ENCODE measurements at regions not wholly inside any gene's neighbourhood (a gene's known extent, or its start where the extent isn't known, plus 50 kb on each side); places are given as distances from the start of the nearest gene placed in this dataset.

- no peak for TF ChIP-seq CTCF (IDR thresholded peaks at IDR 0.05 in 2 of 3, conservative IDR thresholded peaks at IDR 0.05 in 1 of 3; ENCODE audit: borderline replicate concordance in 1 of 3, insufficient read depth in 1 of 3, low read depth in 2 of 3, low read length in 2 of 3)
- TF ChIP-seq EGR1 (IDR thresholded peaks at IDR 0.05; ENCODE audit: low read depth): no peak
- no peak for TF ChIP-seq RAD21 (IDR thresholded peaks at IDR 0.05; ENCODE audit: low read depth)
- no peak for TF ChIP-seq ZNF274 (IDR thresholded peaks at IDR 0.05; ENCODE audit: low read depth, low read length)
- no peak for TF ChIP-seq POLR2AphosphoS5 (IDR thresholded peaks at IDR 0.05; ENCODE audit: low read depth, low read length)
- no peak for TF ChIP-seq YY1 (IDR thresholded peaks at IDR 0.05; ENCODE audit: extremely low read depth, insufficient replicate concordance, low read depth, low read length)
- no peak for TF ChIP-seq EZH2 (IDR thresholded peaks at IDR 0.05)
- no peak for TF ChIP-seq REST (IDR thresholded peaks at IDR 0.05; ENCODE audit: low read depth)
- TF ChIP-seq ATF3 (IDR thresholded peaks at IDR 0.05): no peak
These were observed 67.7 kb upstream of the NEDD4L start for GRCh38 chr18:57976230-57976773.
